ENCODE measurements at regions not wholly inside any gene's neighbourhood (a gene's known extent, or its start where the extent isn't known, plus 50 kb on each side); places are given as distances from the start of the nearest gene placed in this dataset.

- H3K27ac ChIP-seq: no peak overlapping the region
- TF ChIP-seq CTCF (IDR thresholded peaks at IDR 0.05): no peak
- TF ChIP-seq POLR2AphosphoS5 (IDR thresholded peaks at IDR 0.05): no peak
- no peak for TF ChIP-seq POLR2A (IDR thresholded peaks at IDR 0.05)
- no peak overlapping the region for H3K4me3 ChIP-seq
- intact Hi-C loops (cut with DNase I): no loop called here
- H3K27me3 ChIP-seq (replicated peaks; ENCODE audit: insufficient read depth): no peaks in the 10 kb centered on the region
- H3K4me1 ChIP-seq (replicated peaks): no peaks in the 10 kb centered on the region
- no peak for DNase-seq (ENCODE audit: low spot score)
- no peaks in the 10 kb centered on the region for H3K36me3 ChIP-seq
- 76% methylated on average over 2 of the region's 2 CpGs for WGBS
- no peaks in the 10 kb centered on the region for H3K9me3 ChIP-seq
Measured at GRCh38 chr3:110804856-110805255, 266.8 kb upstream of the NECTIN3 start.

GRCh38 chr3:110806924-110807323 lies 264.7 kb upstream of the NECTIN3 start:
- H3K36me3 ChIP-seq: no peaks in the 10 kb centered on the region

GRCh38 chr3:110808630-110809029 lies 263.0 kb upstream of the NECTIN3 start:
- Histone ChIP-seq H3K36me3 (no peaks in the 10 kb centered on the region), H3K27ac (no peak overlapping the region), H3K9me3 (no peaks in the 10 kb centered on the region), H3K4me1 (replicated peaks) (no peaks in the 10 kb centered on the region), H3K4me3 (no peak overlapping the region), H3K27me3 (replicated peaks; ENCODE audit: insufficient read depth) (no peaks in the 10 kb centered on the region)
- TF ChIP-seq CTCF (IDR thresholded peaks at IDR 0.05) (no peak), POLR2A (IDR thresholded peaks at IDR 0.05) (no peak), POLR2AphosphoS5 (IDR thresholded peaks at IDR 0.05) (no peak)
- intact Hi-C loops (cut with DNase I): no loop called here
- WGBS: 19% methylated on average over 2 of the region's 2 CpGs
- DNase-seq (ENCODE audit: low spot score): no peak

More at GRCh38 chr3:110806924-110807323, 264.7 kb upstream of the NECTIN3 start:
- no peak overlapping the region for H3K27ac ChIP-seq
- TF ChIP-seq CTCF (IDR thresholded peaks at IDR 0.05) (no peak), POLR2A (IDR thresholded peaks at IDR 0.05) (no peak), POLR2AphosphoS5 (IDR thresholded peaks at IDR 0.05) (no peak)
- no peaks in the 10 kb centered on the region for H3K4me1 ChIP-seq (replicated peaks)
- no peak for DNase-seq (ENCODE audit: low spot score)
- H3K9me3 ChIP-seq: no peaks in the 10 kb centered on the region
- no peaks in the 10 kb centered on the region for H3K27me3 ChIP-seq (replicated peaks; ENCODE audit: insufficient read depth)
- intact Hi-C loops (cut with DNase I): no loop called here
- no peak overlapping the region for H3K4me3 ChIP-seq

- intact Hi-C loops (cut with DNase I): no loop called here
- Histone ChIP-seq H3K9me3 (no peaks in the 10 kb centered on the region), H3K27me3 (replicated peaks; ENCODE audit: insufficient read depth) (no peaks in the 10 kb centered on the region), H3K36me3 (no peaks in the 10 kb centered on the region), H3K27ac (no peak overlapping the region), H3K4me3 (no peak overlapping the region), H3K4me1 (replicated peaks) (no peaks in the 10 kb centered on the region)
- 89% methylated on average over 1 of the region's 1 CpG for WGBS
- DNase-seq (ENCODE audit: low spot score): no peak
- TF ChIP-seq POLR2A (IDR thresholded peaks at IDR 0.05) (no peak), POLR2AphosphoS5 (IDR thresholded peaks at IDR 0.05) (no peak), CTCF (IDR thresholded peaks at IDR 0.05) (no peak)
Measured at GRCh38 chr3:110810356-110810755, 261.3 kb upstream of the NECTIN3 start.

GRCh38 chr3:110811050-110811449 lies 260.6 kb upstream of the NECTIN3 start:
- no peaks in the 10 kb centered on the region for H3K27me3 ChIP-seq (replicated peaks; ENCODE audit: insufficient read depth)
- H3K36me3 ChIP-seq: no peaks in the 10 kb centered on the region
- intact Hi-C loops (cut with DNase I): no loop called here
- no peak overlapping the region for H3K27ac ChIP-seq
- no peaks in the 10 kb centered on the region for H3K9me3 ChIP-seq
- DNase-seq (ENCODE audit: low spot score): no peak
- no peak overlapping the region for H3K4me3 ChIP-seq
- H3K4me1 ChIP-seq (replicated peaks): no peaks in the 10 kb centered on the region
- TF ChIP-seq POLR2AphosphoS5 (IDR thresholded peaks at IDR 0.05) (no peak), CTCF (IDR thresholded peaks at IDR 0.05) (no peak), POLR2A (IDR thresholded peaks at IDR 0.05) (no peak)

All from prostate gland (tissue), 2 donors.